ENCODE measurements at regions not wholly inside any gene's neighbourhood (a gene's known extent, or its start where the extent isn't known, plus 50 kb on each side); places are given as distances from the start of the nearest gene placed in this dataset.

GRCh38 chr13:31499274-31499673, 240.1 kb upstream of the RXFP2 start:
- no peak for DNase-seq
- Histone ChIP-seq H3K4me3 (no peak overlapping the region), H3K27ac (no peak overlapping the region), H3K9me3 (no peaks in the 10 kb centered on the region), H3K36me3 (no peaks in the 10 kb centered on the region), H3K4me1 (no peaks in the 10 kb centered on the region), H3K27me3 (no peaks in the 10 kb centered on the region)
- TF ChIP-seq CTCF (IDR thresholded peaks at IDR 0.05) (no peak), POLR2A (IDR thresholded peaks at IDR 0.05) (no peak)

GRCh38 chr13:31503626-31504025, 235.7 kb upstream of the RXFP2 start:
- Histone ChIP-seq H3K4me1 (no peaks in the 10 kb centered on the region), H3K4me3 (no peak overlapping the region), H3K9me3 (no peaks in the 10 kb centered on the region), H3K36me3 (no peaks in the 10 kb centered on the region), H3K27me3 (no peaks in the 10 kb centered on the region), H3K27ac (no peak overlapping the region)
- DNase-seq = no peak
- TF ChIP-seq CTCF (IDR thresholded peaks at IDR 0.05) (no peak), POLR2A (IDR thresholded peaks at IDR 0.05) (no peak)

GRCh38 chr13:31504918-31505317, 234.4 kb upstream of the RXFP2 start:
- H3K9me3 ChIP-seq = no peaks in the 10 kb centered on the region
- H3K27me3 ChIP-seq = no peaks in the 10 kb centered on the region
- TF ChIP-seq POLR2A (IDR thresholded peaks at IDR 0.05) (no peak), CTCF (IDR thresholded peaks at IDR 0.05) (no peak)
- H3K4me3 ChIP-seq = no peak overlapping the region
- no peak for DNase-seq
- no peaks in the 10 kb centered on the region for H3K36me3 ChIP-seq
- H3K4me1 ChIP-seq = no peaks in the 10 kb centered on the region
- no peak overlapping the region for H3K27ac ChIP-seq

GRCh38 chr13:31512331-31512730, 227.0 kb upstream of the RXFP2 start:
- no peak overlapping the region for H3K27ac ChIP-seq
- no peak overlapping the region for H3K4me3 ChIP-seq
- H3K27me3 ChIP-seq = no peaks in the 10 kb centered on the region
- TF ChIP-seq CTCF (IDR thresholded peaks at IDR 0.05) (no peak), POLR2A (IDR thresholded peaks at IDR 0.05) (no peak)
- no peaks in the 10 kb centered on the region for H3K36me3 ChIP-seq
- no peaks in the 10 kb centered on the region for H3K9me3 ChIP-seq
- no peaks in the 10 kb centered on the region for H3K4me1 ChIP-seq
- no peak for DNase-seq

- H3K27ac ChIP-seq = no peak overlapping the region
Measured at GRCh38 chr13:31514932-31515331, 224.4 kb upstream of the RXFP2 start.

More at GRCh38 chr13:31514932-31515331, 224.4 kb upstream of the RXFP2 start:
- Histone ChIP-seq H3K9me3 (no peaks in the 10 kb centered on the region), H3K36me3 (no peaks in the 10 kb centered on the region), H3K4me1 (no peaks in the 10 kb centered on the region), H3K4me3 (no peak overlapping the region), H3K27me3 (no peaks in the 10 kb centered on the region)
- no peak for TF ChIP-seq CTCF (IDR thresholded peaks at IDR 0.05)
- no peak for TF ChIP-seq POLR2A (IDR thresholded peaks at IDR 0.05)
- DNase-seq = no peak

Data from Peyer's patch (tissue), 4 donors.